GM21619 (cell line): ENCODE measurements at regions not wholly inside any gene's neighbourhood (a gene's known extent, or its start where the extent isn't known, plus 50 kb on each side); places are given as distances from the start of the nearest gene placed in this dataset.

ENCODE experiments used
- ATAC-seq: cut with Tn5 transposase; IDR thresholded peaks from one replicate; pipeline ENCODE4 v1.9.1; 2021; ENCODE audit not compliant: unreplicated experiment

- no peak for ATAC-seq
These were observed 535.1 kb upstream of the SLITRK1 start for GRCh38 chr13:84417416-84417815.

GRCh38 chr13:84413016-84413415, 530.7 kb upstream of the SLITRK1 start:
- ATAC-seq = no peak

DNA sequence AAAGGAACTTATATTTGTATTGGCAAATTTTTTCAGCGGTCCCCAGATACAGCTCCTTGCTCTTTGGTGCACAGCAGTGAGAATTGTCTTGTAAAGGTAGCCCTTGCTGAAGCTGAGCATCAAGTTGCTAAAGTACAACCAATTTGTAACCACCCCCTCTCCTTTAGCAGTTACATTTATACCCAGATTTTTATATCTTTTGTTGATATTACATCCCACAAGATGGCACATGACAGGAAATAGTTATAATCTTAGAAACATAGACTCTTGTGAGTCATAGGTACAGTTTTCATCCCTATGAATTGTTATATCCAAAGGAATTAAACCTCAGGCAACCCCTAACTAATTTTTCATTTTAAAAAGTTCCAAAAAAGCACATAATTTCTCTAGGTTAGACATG, 523.0 kb upstream of the SLITRK1 start:
- ATAC-seq = no peak

DNA sequence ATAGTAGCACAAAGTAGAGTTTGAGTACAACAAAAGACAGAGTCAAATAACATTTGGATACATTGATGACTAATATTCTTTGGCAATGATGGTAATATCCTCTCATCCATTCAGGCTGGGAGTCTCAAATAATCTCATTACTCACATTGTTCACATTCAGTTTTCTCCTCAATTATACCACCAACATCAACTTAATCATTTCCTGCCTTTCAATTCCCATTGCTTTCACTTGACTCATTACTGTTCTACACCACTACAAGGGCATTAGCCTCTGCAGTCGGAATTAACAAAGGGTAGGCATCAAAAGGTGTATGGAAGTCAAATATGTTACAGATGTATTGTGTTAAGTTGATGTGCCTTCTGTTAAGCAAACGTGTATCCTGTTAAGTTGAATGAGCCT, 518.4 kb upstream of the SLITRK1 start:
- no peak for ATAC-seq

- ATAC-seq = no peak
These were observed 517.2 kb upstream of the SLITRK1 start for GRCh38 chr13:84399320-84400085.

DNA sequence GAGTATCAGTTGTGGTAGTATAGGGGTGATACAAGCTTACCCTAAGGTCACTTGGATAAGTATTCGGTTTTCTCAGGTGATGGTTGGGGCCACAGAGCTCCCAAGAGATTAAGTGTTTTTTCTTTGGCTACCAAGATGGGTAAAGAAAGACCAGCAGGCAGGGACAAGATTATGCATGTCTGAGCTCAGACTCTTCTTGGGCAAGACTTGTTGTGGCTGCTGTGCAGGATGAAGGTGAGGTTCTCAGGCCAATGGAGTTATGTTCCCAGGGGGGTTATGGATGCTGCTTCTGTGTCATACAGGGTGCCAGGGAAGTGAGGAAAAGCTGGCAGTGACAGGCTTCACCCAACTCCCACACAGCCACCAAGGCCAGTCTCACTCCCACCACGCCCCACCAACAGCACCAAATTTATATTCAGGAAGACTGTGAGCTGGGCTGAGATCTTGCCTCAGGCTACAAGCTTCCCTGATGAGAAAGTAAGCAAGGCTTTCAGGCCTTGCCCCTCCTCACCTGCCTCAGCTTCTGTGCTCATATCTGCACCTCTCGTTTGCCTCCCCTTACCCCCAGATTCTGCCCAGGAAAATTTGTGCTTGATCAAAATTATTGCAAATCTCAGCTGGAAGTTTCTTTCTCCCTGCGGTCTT, 511.8 kb upstream of the SLITRK1 start:
- ATAC-seq = no peak

- no peak for ATAC-seq
These were observed 498.6 kb upstream of the SLITRK1 start for GRCh38 chr13:84380866-84381265.

GRCh38 chr13:84377106-84377505, 494.8 kb upstream of the SLITRK1 start:
- ATAC-seq = no peak

DNA sequence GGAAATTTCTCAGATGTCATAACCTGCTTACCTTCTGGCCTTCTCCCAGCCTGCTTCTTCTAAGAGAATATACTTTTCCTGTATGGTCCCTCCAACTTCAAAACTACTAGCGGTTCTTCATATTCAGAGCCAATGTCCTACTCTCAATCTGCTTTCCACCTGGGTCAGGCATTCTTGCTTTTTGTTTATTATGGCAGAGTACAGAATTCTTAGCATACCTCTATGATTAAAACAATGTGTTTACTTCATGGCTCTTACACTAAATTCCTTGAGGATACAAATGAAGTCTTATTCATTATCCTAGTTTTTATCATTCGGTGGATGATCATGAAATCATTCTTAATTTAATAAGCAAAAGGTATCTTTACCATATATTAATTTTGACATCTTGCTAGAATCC, 484.2 kb upstream of the SLITRK1 start:
- ATAC-seq = no peak

DNA sequence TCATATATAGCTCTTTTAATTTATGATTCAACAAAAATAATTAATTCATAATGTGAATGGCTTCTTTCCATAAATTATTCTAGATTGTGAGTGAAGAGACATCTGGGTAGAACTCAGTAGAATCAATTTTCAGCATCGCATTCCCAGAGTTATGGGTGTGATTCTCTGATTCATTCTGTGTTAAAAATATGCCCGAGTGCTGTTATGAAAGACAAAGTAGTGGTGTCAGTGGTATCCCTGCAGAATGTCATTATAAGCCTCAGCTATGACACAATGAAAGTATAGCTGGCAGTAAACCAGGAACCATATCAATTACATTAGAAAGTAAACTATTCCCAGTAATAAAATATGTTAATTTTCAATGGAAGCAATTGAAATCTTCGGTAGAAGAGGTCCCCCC, 480.5 kb upstream of the SLITRK1 start:
- no peak for ATAC-seq

GRCh38 chr13:84360822-84361221, 478.5 kb upstream of the SLITRK1 start:
- ATAC-seq = no peak

DNA sequence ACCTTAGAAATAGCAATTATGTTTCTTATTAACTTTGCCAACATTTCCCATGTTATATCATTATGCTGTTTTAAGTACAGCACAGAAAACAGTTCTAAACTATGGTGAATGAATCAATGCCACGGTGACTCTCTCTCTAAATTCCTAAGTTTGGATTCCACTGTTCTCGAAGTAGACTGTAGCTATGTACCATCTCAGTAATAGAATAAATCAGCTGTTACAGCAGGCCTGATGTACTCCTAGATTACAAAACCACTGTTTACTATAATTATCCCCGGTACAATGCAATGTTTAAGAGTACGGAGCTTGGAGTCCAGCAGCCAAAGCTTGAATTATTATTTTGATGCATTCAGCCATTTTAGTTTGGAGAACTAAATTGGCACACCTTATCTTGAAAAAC, 476.3 kb upstream of the SLITRK1 start:
- ATAC-seq = no peak

- no peak for ATAC-seq
These were observed 470.7 kb upstream of the SLITRK1 start for GRCh38 chr13:84352946-84353345.

- no peak for ATAC-seq
These were observed 457.2 kb upstream of the SLITRK1 start for GRCh38 chr13:84339456-84339855.

DNA sequence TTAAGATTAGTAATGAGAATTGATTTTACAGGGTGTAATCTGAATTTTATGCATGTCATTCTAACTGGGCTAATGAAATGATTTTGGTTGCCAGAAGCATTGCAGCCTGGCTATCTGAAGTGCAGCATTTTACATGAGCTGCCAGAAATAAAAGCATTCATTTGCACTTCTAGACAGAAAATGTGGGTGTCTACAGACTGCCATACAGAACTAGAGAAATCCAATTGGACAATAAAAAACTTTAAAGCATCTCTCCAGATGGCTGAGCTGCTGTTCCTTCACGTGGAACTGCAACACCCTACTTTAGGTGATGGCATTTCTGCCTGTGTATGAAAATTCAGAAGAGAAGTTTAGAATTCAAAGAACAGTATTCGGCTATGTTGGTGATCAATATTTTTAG, 450.1 kb upstream of the SLITRK1 start:
- no peak for ATAC-seq

GRCh38 chr13:84315527-84315926, 433.3 kb upstream of the SLITRK1 start:
- ATAC-seq = no peak

GRCh38 chr13:84303035-84303434, 420.8 kb upstream of the SLITRK1 start:
- no peak for ATAC-seq

GRCh38 chr13:84297251-84297650, 415.0 kb upstream of the SLITRK1 start:
- no peak for ATAC-seq

DNA sequence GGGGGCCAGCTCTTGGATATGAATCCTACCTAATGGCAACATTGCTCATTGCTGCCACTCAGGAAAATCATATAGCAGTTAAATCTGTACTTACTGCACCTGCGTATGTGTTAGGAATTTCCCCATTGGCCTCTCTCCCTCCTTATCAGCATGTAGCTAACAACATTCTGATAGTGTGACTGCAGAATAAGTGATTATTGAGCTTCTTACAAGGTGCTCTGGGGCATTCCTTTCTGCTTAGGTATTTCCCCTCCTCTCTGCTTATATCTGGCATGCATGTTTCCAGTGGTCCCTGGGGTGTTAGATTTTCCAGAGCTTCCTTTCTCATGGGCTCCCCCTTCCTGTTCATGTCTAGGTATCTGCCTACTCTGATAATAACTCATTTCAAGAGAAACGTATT, 414.1 kb upstream of the SLITRK1 start:
- no peak for ATAC-seq

- no peak for ATAC-seq
These were observed 412.3 kb upstream of the SLITRK1 start for GRCh38 chr13:84294576-84294975.

- no peak for ATAC-seq
These were observed 408.1 kb upstream of the SLITRK1 start for GRCh38 chr13:84290386-84290785.

- no peak for ATAC-seq
These were observed 396.9 kb upstream of the SLITRK1 start for GRCh38 chr13:84279166-84279565.
